ENCODE measurements at regions not wholly inside any gene's neighbourhood (a gene's known extent, or its start where the extent isn't known, plus 50 kb on each side); places are given as distances from the start of the nearest gene placed in this dataset.

GRCh38 chr6:128606611-128607010, 86.2 kb upstream of the PTPRK start:
- ATAC-seq: no peak
- no peak overlapping the region for H3K4me3 ChIP-seq
- TF ChIP-seq EP300 (IDR thresholded peaks at IDR 0.05) (no peak), POLR2A (IDR thresholded peaks at IDR 0.05) (no peak), POLR2AphosphoS5 (IDR thresholded peaks at IDR 0.05) (no peak)
- TF ChIP-seq, protein P1, sequence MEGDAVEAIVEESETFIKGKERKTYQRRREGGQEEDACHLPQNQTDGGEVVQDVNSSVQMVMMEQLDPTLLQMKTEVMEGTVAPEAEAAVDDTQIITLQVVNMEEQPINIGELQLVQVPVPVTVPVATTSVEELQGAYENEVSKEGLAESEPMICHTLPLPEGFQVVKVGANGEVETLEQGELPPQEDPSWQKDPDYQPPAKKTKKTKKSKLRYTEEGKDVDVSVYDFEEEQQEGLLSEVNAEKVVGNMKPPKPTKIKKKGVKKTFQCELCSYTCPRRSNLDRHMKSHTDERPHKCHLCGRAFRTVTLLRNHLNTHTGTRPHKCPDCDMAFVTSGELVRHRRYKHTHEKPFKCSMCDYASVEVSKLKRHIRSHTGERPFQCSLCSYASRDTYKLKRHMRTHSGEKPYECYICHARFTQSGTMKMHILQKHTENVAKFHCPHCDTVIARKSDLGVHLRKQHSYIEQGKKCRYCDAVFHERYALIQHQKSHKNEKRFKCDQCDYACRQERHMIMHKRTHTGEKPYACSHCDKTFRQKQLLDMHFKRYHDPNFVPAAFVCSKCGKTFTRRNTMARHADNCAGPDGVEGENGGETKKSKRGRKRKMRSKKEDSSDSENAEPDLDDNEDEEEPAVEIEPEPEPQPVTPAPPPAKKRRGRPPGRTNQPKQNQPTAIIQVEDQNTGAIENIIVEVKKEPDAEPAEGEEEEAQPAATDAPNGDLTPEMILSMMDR (IDR thresholded peaks at IDR 0.05): no peak
- H3K27me3 ChIP-seq: no peaks in the 10 kb centered on the region
- H3K4me1 ChIP-seq: no peaks in the 10 kb centered on the region
- H3K9me3 ChIP-seq: no peaks in the 10 kb centered on the region
- 87 to 92% methylated on average over 2 to 3 of the region's 3 CpGs for WGBS, 2 donors (ENCODE audit: low coverage in 1 of 2)
- H3K27ac ChIP-seq: no peak overlapping the region
- no peaks in the 10 kb centered on the region for H3K36me3 ChIP-seq

- TF ChIP-seq POLR2A (IDR thresholded peaks at IDR 0.05): no peak
- Histone ChIP-seq H3K9me3 (no peaks in the 10 kb centered on the region), H3K4me3 (no peak overlapping the region), H3K36me3 (no peaks in the 10 kb centered on the region), H3K27ac (no peak overlapping the region), H3K27me3 (no peaks in the 10 kb centered on the region), H3K4me1 (no peaks in the 10 kb centered on the region)
- no peak for ATAC-seq
- 52 to 57% methylated on average over 2 of the region's 2 CpGs for WGBS, 2 donors (ENCODE audit: low coverage in 1 of 2)
These were observed 85.6 kb upstream of the PTPRK start for GRCh38 chr6:128605961-128606360.

DNA sequence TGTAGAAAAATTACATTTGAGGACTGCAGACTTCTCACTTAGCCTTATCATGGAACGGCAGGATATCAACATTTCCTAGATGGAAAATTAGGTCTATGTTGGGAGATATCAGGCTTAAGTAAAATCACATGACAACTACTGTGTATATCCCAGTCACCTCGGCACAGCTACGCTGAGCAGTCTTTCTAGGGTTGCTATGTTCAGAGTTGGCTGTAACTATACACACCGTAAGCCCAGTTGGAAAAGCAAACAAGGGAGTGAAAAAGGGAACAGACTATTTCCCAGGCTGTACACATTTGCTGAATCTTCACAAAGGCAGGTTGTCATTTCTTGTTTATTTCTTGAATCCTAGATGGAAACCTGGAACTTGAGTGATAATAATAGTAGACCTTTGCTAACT, 80.7 kb upstream of the PTPRK start:
- no peak overlapping the region for H3K27ac ChIP-seq
- 31 to 45% methylated on average over 4 of the region's 4 CpGs for WGBS, 2 donors (ENCODE audit: low coverage in 1 of 2)
- H3K27me3 ChIP-seq: no peaks in the 10 kb centered on the region
- no peak for ATAC-seq
- no peaks in the 10 kb centered on the region for H3K9me3 ChIP-seq
- no peaks in the 10 kb centered on the region for H3K36me3 ChIP-seq
- H3K4me3 ChIP-seq: no peak overlapping the region
- TF ChIP-seq, protein P1 (IDR thresholded peaks at IDR 0.05): no peak
- TF ChIP-seq POLR2A (IDR thresholded peaks at IDR 0.05) (no peak), EP300 (IDR thresholded peaks at IDR 0.05) (no peak), POLR2AphosphoS5 (IDR thresholded peaks at IDR 0.05) (no peak)
- H3K4me1 ChIP-seq: no peaks in the 10 kb centered on the region

GRCh38 chr6:128600397-128600951, 80.1 kb upstream of the PTPRK start:
- peaks cover 0 to 1% (median 0%) of the 10 kb centered on the region in 3 donors for H3K4me1 ChIP-seq
- H3K4me3 ChIP-seq: no peak overlapping the region
- no peak overlapping the region for H3K27ac ChIP-seq
- H3K9me3 ChIP-seq: no peaks in the 10 kb centered on the region
- no peak for TF ChIP-seq POLR2AphosphoS5 (IDR thresholded peaks at IDR 0.05)
- no peak for TF ChIP-seq EP300 (IDR thresholded peaks at IDR 0.05)
- TF ChIP-seq, protein P1 (IDR thresholded peaks at IDR 0.05): no peak
- TF ChIP-seq POLR2A (IDR thresholded peaks at IDR 0.05): no peak
- no peaks in the 10 kb centered on the region for H3K27me3 ChIP-seq
- no peak for ATAC-seq
- WGBS, 2 donors (ENCODE audit: low coverage in 1 of 2): 41 to 63% methylated on average over 2 to 4 of the region's 4 CpGs
- no peaks in the 10 kb centered on the region for H3K36me3 ChIP-seq

GRCh38 chr6:128599036-128599435, 78.6 kb upstream of the PTPRK start:
- TF ChIP-seq POLR2A (IDR thresholded peaks at IDR 0.05) (no peak), POLR2AphosphoS5 (IDR thresholded peaks at IDR 0.05) (no peak), EP300 (IDR thresholded peaks at IDR 0.05) (no peak)
- TF ChIP-seq, protein P1 (IDR thresholded peaks at IDR 0.05): no peak
- Histone ChIP-seq H3K9me3 (no peaks in the 10 kb centered on the region), H3K27me3 (no peaks in the 10 kb centered on the region), H3K4me3 (no peak overlapping the region), H3K36me3 (no peaks in the 10 kb centered on the region), H3K27ac (no peak overlapping the region), H3K4me1 (peaks cover 0 to 5% (median 0%) of the 10 kb centered on the region in 3 donors)
- ATAC-seq: no peak
- WGBS, 2 donors (ENCODE audit: low coverage in 1 of 2): 73 to 82% methylated on average over 1 to 2 of the region's 2 CpGs
